GM23248 (cell line): ENCODE measurements at regions not wholly inside any gene's neighbourhood (a gene's known extent, or its start where the extent isn't known, plus 50 kb on each side); places are given as distances from the start of the nearest gene placed in this dataset.
"Not testable (repeated sequence)": the region's sequence is repeated elsewhere in the genome, so short reads cannot be mapped to it uniquely, and the experiment has no call there.

ENCODE experiments used
- EZH2 ChIP-seq: fragments of 200-600 bp; sonication (generic); IDR thresholded peaks from 2 replicates; pipeline ENCODE4 v1.6.1; 2018; ENCODE audit warnings: antibody characterized with exemption, mild to moderate bottlenecking; ENCODE audit not compliant: insufficient read depth, poor library complexity, severe bottlenecking
- EZH2phosphoT487 ChIP-seq: fragments of 200-600 bp; sonication (generic); IDR thresholded peaks from 2 replicates; pipeline ENCODE4 v1.6.1; 2018; ENCODE audit warnings: antibody characterized with exemption, moderate library complexity, mild to moderate bottlenecking, low read depth; ENCODE audit not compliant: insufficient read depth

- TF ChIP-seq EZH2, EZH2phosphoT487: not testable (repeated sequence)
Observed at GRCh38 chr9:90166374-90166773, 476.2 kb downstream of the DIRAS2 start.
